ENCODE measurements at regions not wholly inside any gene's neighbourhood (a gene's known extent, or its start where the extent isn't known, plus 50 kb on each side); places are given as distances from the start of the nearest gene placed in this dataset.
"Not testable (repeated sequence)": the region's sequence is repeated elsewhere in the genome, so short reads cannot be mapped to it uniquely, and the experiment has no call there.

DNA sequence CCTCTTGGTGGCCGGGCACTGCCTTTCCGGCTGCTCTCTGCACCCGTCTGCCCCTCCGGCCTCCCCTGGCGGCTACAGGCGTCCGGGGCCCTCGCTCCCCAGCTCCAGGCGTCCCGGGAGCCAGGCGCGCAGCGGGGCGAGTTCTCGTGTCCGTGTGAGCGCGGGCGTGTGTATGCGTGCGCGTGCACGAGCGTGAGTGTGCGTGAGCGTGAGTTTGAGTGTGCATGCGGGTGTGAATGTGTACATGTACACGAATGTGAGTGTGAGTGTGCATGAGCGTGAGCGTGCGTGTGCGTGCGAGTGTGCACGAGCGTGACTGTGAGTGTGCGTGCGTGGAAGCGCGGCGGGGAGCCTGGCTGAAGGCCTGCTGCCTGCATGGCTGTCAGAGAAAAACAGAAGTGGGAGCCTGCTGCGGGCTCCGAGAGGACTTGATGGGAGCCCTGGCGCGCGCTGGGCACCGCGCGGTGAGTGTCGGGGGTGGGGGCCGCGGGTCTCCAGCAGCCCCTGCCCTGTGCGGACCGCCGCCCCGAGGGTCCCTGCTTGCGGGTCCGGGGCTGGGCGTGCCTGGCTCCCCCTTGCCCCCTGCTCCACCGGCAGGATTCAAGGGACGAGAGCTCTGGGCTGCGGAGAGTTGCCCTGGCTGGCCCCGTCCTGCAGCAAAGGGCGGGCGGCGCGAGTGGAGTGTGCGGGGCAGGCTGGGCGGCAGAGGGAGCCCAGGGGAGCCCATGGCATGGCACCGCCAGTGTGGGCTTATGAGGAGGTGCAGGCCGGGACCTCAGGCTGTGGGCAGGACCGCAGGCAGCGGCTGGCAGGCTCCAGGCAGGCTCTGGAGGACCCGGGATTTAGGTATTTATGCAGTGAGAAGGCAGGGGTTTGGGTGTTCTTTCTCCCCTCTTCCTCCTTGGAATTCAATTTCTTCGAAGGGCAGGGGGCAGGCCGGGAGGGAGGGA, 75.8 kb upstream of the EN2 start:
- TF ChIP-seq GATA1 (IDR thresholded peaks at IDR 0.05; ENCODE audit: low read depth, low read length) (no peak), POLR2A (IDR thresholded peaks at IDR 0.05; ENCODE audit: low read length) (no peak)
- DNase-seq: no peak

DNA sequence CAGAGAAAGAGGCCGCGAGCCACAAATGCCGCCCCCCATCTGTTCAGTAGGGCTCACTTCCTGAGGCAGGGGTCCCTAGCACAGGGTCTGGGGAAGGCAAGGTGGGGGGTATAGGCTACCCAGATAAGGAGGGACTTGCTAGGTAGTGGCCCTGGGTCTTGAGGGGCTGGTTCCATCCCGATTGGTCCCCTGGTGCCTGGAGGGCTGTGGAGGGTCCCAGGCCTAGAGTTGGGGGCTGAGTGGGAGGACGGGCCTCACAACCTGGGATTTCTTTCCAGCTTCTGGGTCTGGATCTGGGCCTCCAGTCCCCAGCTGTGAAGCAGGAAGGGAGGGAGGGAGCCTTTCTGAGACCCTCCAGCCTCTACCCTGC, 75.1 kb upstream of the EN2 start:
- no peak for TF ChIP-seq POLR2A (IDR thresholded peaks at IDR 0.05; ENCODE audit: low read length)
- TF ChIP-seq GATA1 (IDR thresholded peaks at IDR 0.05; ENCODE audit: low read depth, low read length): no peak
- DNase-seq: no peak

DNA sequence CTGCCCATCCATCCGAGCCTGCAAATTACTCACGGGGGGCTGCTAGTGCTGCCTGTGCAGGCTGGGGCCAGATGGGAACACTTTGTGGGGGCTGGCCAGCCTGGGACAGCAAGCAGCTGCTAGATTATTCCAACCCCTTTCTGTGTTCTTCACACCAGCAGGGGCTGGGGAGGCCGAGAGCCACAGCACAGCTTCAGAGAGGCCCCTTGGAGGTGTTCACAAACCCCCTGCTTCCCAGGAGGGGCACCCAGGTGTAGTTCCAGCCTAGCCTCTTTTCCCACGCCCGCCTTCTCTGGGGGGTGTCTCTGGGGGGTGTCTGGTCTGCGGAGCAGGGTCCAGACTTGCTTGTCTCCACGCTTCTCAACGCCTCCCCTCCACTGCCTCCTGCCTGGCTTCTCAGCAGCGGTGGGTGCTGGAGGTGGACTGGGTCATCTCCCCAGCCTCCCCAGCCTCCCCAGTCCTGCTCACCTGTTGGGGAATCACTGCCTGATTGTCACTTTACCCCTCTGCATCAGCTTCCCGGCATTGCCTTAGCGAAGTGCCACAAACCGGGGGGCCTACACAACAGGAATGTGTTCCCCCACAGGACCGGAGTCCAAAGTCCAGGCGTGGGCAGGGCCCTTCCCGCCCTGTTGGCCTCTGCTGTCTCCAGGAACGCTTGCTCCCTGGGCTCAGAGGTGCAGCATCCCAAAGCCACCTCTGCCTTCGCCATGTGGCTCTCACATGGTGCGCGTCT, 74.0 kb upstream of the EN2 start:
- TF ChIP-seq GATA1 (IDR thresholded peaks at IDR 0.05; ENCODE audit: low read depth, low read length) (no peak), POLR2A (IDR thresholded peaks at IDR 0.05; ENCODE audit: low read length) (no peak)
- DNase-seq: no peak

DNA sequence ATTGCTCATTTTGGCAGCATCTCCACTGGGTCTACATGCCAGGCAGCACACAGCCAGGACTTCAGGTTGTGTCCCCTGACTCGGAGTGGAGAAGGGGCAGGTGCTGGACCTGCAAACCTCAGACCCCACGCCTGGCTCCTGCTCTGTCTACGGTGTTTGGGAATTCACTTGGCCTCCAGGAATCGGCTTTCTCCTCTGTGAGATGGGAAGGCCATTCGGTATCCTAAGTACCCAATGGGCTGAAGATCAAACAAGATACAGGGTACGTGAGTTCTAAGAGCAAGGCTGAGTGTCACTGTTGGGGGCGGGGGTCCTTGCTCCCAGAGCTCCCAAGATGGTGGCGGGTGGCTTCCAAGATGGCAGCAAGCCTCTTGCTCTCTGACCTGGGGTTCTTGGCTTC, 73.2 kb upstream of the EN2 start:
- TF ChIP-seq POLR2A (IDR thresholded peaks at IDR 0.05; ENCODE audit: low read length): no peak
- no peak for DNase-seq

DNA sequence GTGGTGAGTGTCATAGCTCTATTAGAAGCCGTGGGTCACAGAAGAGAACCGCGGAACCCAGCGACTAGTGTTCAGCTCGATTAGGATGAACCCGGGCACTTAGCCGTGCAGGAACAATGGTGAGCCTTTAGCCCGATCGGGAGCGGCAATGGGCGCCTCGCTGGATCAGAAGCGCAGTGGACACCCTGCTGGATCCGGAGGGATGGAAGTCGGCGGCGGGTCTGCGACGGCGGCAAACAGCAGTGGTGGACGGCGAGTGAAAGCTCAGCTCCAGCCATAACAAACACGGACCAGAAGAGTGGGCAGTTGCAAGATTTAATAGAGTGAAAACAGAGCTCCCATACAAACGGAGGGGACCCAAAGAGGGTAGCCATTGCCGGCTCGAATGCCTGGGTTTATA, 72.7 kb upstream of the EN2 start:
- DNase-seq: not testable (repeated sequence)

DNA sequence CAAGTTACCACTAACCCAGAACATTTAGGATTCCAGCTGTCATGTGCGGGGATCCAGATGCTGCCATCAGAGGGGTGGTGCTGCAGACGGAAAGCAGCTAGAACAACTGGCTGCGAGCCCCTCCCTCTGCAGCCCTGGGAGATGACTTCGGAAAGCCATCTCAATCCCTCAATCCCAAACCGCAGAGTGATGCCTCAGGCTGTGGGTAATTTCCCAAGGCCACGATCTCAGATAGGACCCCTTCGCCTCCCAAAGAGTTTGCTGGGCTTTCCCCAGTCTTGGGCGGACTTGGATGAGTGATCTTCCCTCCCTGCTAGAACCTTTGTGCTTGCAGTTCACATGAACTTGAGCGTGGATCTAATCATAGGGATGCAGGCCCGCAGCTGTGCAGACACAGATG, 71.3 kb upstream of the EN2 start:
- DNase-seq: no peak
- TF ChIP-seq GATA1 (IDR thresholded peaks at IDR 0.05; ENCODE audit: low read depth, low read length): no peak
- TF ChIP-seq POLR2A (IDR thresholded peaks at IDR 0.05; ENCODE audit: low read length): no peak

DNA sequence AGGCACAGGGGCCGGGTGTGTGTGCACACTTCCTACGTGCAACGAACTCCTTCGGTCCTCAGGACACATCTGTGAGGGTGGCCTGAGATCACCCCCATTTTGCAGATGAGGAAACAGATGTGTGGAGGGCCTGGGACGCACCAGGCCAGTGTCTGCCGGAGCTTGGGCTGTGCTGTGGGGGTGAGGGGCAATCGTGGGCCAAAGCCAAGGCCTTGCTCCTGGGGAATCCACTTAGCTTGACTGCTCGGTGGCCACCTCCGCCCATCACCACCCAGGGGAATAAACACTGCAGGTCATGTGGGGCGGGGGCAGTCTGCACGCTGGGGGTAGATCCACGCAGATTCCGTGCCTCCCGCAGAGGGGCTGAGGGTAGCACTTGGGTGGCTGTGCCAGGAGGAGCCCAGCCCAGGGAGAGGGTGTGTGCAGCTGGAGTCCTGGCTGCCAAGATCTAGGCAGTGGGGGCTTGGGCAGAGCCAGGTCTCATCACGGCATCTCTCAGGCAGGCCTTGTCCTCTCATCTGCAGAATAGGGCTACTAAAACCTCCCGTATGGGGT, 70.8 kb upstream of the EN2 start:
- no peak for DNase-seq
- TF ChIP-seq GATA1 (IDR thresholded peaks at IDR 0.05; ENCODE audit: low read depth, low read length) (no peak), POLR2A (IDR thresholded peaks at IDR 0.05; ENCODE audit: low read length) (no peak)

DNA sequence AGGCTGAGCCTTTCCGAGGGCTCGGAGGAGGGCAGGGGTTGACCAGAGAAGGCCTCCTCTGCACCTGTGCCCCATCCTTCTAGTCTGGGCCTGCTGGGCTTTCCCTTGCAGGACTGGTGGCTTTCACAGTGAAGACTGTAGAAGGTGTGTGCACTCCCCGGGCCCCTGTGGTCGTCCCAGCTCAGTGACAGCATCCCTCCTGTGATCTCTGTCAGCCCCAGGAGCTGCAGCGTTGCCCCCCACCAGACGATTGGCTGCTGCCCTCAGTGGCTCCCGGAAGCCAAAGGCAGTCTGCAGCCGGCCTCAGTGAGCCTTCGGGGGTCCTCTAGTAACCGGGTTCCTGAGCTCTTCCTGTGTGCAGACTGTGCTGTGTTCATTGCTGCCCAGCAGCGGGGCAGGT, 69.4 kb upstream of the EN2 start:
- no peak for DNase-seq
- no peak for TF ChIP-seq GATA1 (IDR thresholded peaks at IDR 0.05; ENCODE audit: low read depth, low read length)

DNA sequence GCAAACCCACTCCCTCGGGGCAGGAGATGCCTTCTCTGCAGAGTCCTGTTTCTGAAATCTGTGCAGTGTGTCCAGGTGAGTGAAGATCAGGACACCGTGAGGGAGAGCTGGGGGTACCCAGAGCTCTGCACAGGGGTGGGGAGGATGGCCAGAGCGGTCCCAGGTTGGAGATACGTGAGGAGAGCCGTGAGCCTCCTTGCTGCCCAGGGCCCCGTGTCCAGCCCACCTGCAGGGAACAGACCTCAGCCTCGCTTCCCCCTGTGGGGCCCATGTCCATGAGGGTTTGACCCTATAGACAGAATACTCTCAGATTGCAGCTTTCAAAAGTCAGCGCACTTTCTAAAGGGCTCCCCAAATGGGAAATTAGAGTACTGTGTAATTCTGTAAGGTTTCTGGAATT, 66.5 kb upstream of the EN2 start:
- DNase-seq: no peak
- TF ChIP-seq POLR2A (IDR thresholded peaks at IDR 0.05; ENCODE audit: low read length): no peak
- TF ChIP-seq GATA1 (IDR thresholded peaks at IDR 0.05; ENCODE audit: low read depth, low read length): no peak

DNA sequence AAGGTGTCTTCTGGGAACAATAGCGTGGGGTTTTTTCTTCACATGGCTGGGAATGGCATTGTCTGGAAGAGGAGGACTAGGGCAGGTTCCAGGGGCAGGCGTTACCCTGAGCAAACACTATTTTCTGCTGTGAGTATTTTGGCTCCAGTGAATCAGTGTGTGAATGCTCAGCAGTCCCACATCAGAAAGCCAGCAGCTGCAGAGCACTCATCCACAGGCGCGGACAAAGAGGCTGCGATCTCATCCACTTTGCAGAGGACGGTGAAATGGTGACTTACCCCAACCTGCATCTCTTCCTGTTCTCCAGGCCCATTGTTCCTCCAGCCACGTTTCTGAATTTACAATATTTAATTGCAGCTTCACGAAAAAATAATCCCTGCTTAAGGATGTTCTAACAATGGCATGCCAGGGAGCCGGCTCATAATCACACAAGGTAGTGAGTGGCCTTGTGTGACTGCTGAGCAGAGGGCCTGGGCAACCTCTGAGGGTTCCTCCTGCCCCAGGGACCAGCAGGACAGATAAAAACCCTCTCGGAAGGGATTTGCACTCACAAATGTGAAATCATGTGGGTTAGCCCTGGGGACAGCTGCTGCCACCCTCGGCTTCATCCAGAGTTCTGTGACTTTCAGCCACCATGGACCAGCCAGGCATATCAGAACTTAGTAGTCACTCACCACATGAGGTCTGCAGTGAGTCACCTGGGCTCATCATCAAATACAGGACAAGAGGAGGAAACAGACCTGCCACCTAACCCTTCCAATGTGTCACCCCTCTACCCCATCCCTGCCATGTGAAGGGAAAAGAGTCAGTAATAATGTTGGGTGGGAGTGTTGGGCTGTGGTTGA, 65.0 kb upstream of the EN2 start:
- TF ChIP-seq GATA1 (IDR thresholded peaks at IDR 0.05; ENCODE audit: low read depth, low read length) (no peak), POLR2A (IDR thresholded peaks at IDR 0.05; ENCODE audit: low read length) (no peak)
- no peak for DNase-seq

DNA sequence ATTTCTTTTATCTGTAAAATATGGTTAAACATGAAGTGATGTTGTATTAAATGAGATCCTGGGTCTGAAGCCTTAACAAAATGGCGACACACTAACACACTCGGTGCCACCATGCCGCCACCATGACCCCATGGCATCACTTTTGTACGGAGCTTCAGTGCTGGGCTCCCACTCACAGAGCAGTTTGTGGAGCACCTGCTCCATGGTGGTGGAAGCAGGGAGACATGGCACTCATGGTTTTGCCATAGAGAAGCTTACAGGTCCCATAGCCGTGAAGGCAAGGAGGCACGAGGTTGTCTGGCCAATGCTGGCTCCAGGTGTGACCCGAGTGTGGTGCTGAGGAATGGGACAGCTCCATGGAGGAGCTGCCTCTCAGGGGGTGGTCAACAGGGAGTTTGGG, 63.5 kb upstream of the EN2 start:
- TF ChIP-seq GATA1 (IDR thresholded peaks at IDR 0.05; ENCODE audit: low read depth, low read length) (no peak), POLR2A (IDR thresholded peaks at IDR 0.05; ENCODE audit: low read length) (no peak)
- DNase-seq: no peak

DNA sequence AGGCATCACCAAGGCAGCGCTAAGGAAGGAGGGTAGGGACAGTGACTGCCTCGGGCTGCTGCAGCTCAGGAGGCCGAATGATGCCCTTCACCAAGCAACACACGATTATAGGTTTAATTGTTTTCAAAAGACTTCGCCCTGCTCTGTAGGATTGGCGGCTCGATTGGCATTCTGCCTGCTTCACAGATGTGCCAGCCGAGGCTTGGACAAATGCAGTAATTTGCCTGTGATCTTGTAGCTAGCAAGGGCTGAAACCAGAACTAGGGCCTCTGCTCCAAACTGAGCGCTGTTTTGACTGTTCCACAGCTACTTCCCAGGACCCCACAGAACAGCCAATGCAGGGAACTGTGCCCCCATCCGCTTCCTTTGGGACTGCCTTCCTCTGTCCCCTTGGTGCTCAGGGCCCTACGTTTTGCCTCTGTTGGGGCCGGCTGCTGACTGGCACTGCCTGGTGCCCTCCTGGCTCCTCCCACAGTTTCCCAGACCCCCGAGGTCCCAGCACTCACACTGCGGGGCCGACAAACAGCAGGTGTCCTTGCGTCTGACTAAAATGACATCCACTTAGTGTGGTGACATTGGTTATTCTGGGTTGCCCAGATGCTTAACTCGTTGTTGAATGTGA, 62.6 kb upstream of the EN2 start:
- DNase-seq: no peak
- TF ChIP-seq GATA1 (IDR thresholded peaks at IDR 0.05; ENCODE audit: low read depth, low read length) (no peak), POLR2A (IDR thresholded peaks at IDR 0.05; ENCODE audit: low read length) (no peak)

DNA sequence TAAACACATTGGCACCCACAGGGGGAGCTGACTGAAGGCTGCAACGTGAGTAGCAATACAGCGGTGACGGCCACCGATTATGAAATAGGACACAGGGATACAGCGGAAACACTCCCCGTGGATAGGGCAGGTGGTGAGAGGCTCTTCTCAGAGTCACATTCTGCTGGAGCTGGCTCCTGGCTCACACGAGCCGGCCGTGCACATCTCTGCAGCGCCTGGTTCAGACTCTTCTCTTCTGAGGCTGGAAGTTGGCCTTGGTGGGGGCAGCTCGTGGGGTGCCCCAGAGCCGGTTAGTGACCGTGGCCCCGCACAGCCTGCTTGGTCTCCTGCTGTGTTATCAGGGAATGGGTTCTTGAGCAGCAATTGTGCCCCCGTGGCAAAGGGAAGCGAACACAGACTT, 61.3 kb upstream of the EN2 start:
- TF ChIP-seq GATA1 (IDR thresholded peaks at IDR 0.05; ENCODE audit: low read depth, low read length) (no peak), POLR2A (IDR thresholded peaks at IDR 0.05; ENCODE audit: low read length) (no peak)

DNA sequence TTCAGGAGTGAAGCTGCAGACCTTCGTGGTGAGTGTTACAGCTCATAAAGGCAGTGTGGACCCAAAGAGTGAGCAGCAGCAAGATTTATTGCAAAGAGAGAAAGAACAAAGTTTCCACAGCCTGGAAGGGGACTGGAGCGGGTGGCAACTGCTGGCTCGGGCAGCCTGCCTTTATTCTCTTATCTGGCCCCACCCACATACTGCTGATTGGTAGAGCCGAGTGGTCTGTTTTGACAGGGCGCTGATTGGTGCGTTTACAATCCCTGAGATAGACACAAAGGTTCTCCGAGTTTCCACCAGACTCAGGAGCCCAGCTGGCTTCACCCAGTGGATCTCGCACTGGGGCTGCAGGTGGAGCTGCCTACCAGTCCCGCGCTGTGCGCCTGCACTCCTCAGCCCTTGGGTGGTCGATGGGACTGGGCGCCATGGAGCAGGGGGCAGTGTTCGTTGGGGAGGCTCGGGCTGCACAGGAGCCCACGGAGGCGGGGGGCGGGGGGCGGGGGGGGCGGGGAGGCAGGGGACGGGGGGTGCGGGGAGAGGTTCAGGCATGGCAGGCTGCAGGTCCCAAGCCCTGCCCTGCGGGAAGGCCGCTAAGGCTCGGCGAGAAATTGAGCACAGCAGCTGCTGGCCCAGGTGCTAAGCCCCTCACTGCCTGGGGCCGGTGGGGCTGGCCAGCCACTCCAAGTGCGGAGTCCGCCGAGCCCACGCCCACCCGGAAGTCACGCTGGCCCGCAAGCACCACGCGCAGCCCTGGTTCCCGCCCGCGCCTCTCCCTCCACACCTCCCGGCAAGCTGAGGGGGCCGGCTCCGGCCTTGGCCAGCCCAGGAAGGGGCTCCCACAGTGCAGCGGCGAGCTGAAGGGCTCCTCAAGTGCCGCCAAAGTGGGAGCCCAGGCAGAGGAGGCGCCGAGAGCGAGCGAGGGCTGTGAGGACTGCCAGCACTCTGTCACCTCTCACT, 59.9 kb upstream of the EN2 start:
- DNase-seq: not testable (repeated sequence)

More for the DNA sequence above, 61.3 kb upstream of the EN2 start:
- no peak for DNase-seq

All from erythroblast (primary cell).